ENCODE measurements at regions not wholly inside any gene's neighbourhood (a gene's known extent, or its start where the extent isn't known, plus 50 kb on each side); places are given as distances from the start of the nearest gene placed in this dataset.
"Not testable (repeated sequence)": the region's sequence is repeated elsewhere in the genome, so short reads cannot be mapped to it uniquely, and the experiment has no call there.

- peaks cover 13 to 21% of the 10 kb centered on the region in 2 donors for H3K9me3 Mint-ChIP-seq
- no peaks in the 10 kb centered on the region for H3K27me3 Mint-ChIP-seq (ENCODE audit: low read depth in 2 of 2)
- 75% methylated on average over 1 of the region's 1 CpG for WGBS (ENCODE audit: insufficient coverage)
- H3K9me3 ChIP-seq (ENCODE audit: control insufficient read depth, insufficient read depth, low read length): peaks cover 9% of the 10 kb centered on the region
- H3K4me1 ChIP-seq (ENCODE audit: control insufficient read depth, insufficient read depth, low read length): no peaks in the 10 kb centered on the region
- H3K4me1 Mint-ChIP-seq: no peaks in the 10 kb centered on the region
- no peak overlapping the region for H3K27ac ChIP-seq (ENCODE audit: low read length)
- H3K36me3 ChIP-seq (ENCODE audit: control insufficient read depth, insufficient read depth, low read length): no peaks in the 10 kb centered on the region
- H3K36me3 Mint-ChIP-seq: peaks cover 12% of the 10 kb centered on the region
- TF ChIP-seq CTCF (IDR thresholded peaks at IDR 0.05): no peak
- intact Hi-C loops (cut with micrococcal nuclease): no loop called here
- H3K4me3 ChIP-seq (ENCODE audit: low read length): no peak overlapping the region
- DNase-seq (no peak), ATAC-seq (no peak)
- H3K4me3 Mint-ChIP-seq: no peak overlapping the region
- H3K27ac Mint-ChIP-seq: no peak overlapping the region
- no peaks in the 10 kb centered on the region for H3K27me3 ChIP-seq (ENCODE audit: control insufficient read depth, insufficient read depth, low read length)
Measured at GRCh38 chr4:170214101-170214500, 124.3 kb upstream of the AADAT start.

- Mint-ChIP-seq H3K4me3 (no peak overlapping the region), H3K36me3 (no peaks in the 10 kb centered on the region), H3K27me3 (ENCODE audit: low read depth in 2 of 2) (no peaks in the 10 kb centered on the region), H3K27ac (no peak overlapping the region), H3K4me1 (no peaks in the 10 kb centered on the region), H3K9me3 (peaks cover 7 to 8% of the 10 kb centered on the region in 2 donors)
- no peaks in the 10 kb centered on the region for H3K9me3 ChIP-seq (ENCODE audit: control insufficient read depth, insufficient read depth, low read length)
- no peak overlapping the region for H3K27ac ChIP-seq (ENCODE audit: low read length)
- H3K27me3 ChIP-seq (ENCODE audit: control insufficient read depth, insufficient read depth, low read length): no peaks in the 10 kb centered on the region
- DNase-seq (no peak), ATAC-seq (no peak)
- intact Hi-C loops (cut with micrococcal nuclease): no loop called here
- TF ChIP-seq CTCF (IDR thresholded peaks at IDR 0.05): no peak
- no peak overlapping the region for H3K4me3 ChIP-seq (ENCODE audit: low read length)
- WGBS (ENCODE audit: insufficient coverage): 71% methylated on average over 1 of the region's 3 CpGs
- H3K36me3 ChIP-seq (ENCODE audit: control insufficient read depth, insufficient read depth, low read length): no peaks in the 10 kb centered on the region
- no peaks in the 10 kb centered on the region for H3K4me1 ChIP-seq (ENCODE audit: control insufficient read depth, insufficient read depth, low read length)
Measured at GRCh38 chr4:170202721-170203120, 113.0 kb upstream of the AADAT start.

- H3K9me3 Mint-ChIP-seq: peaks cover 3 to 6% of the 10 kb centered on the region in 2 donors
- no peaks in the 10 kb centered on the region for H3K27me3 ChIP-seq (ENCODE audit: control insufficient read depth, insufficient read depth, low read length)
- ATAC-seq (no peak), DNase-seq (no peak)
- H3K27me3 Mint-ChIP-seq (ENCODE audit: low read depth in 2 of 2): no peaks in the 10 kb centered on the region
- no peak overlapping the region for H3K27ac Mint-ChIP-seq
- H3K4me3 ChIP-seq (ENCODE audit: low read length): no peak overlapping the region
- intact Hi-C loops (cut with micrococcal nuclease): no loop called here
- no peaks in the 10 kb centered on the region for H3K36me3 Mint-ChIP-seq
- H3K27ac ChIP-seq (ENCODE audit: low read length): no peak overlapping the region
- no peaks in the 10 kb centered on the region for H3K9me3 ChIP-seq (ENCODE audit: control insufficient read depth, insufficient read depth, low read length)
- H3K36me3 ChIP-seq (ENCODE audit: control insufficient read depth, insufficient read depth, low read length): no peaks in the 10 kb centered on the region
- no CpG with 5 or more reads among the region's 1 CpG for WGBS (ENCODE audit: insufficient coverage)
- TF ChIP-seq CTCF (IDR thresholded peaks at IDR 0.05): no peak
- H3K4me3 Mint-ChIP-seq: no peak overlapping the region
- H3K4me1 Mint-ChIP-seq: no peaks in the 10 kb centered on the region
- no peaks in the 10 kb centered on the region for H3K4me1 ChIP-seq (ENCODE audit: control insufficient read depth, insufficient read depth, low read length)
Measured at GRCh38 chr4:170198747-170199146, 109.0 kb upstream of the AADAT start.

GRCh38 chr4:170194794-170195193, 105.0 kb upstream of the AADAT start:
- intact Hi-C loops (cut with micrococcal nuclease); H3K4me3 ChIP-seq (ENCODE audit: low read length); H3K4me1 Mint-ChIP-seq; ATAC-seq; DNase-seq; H3K9me3 Mint-ChIP-seq; H3K27me3 Mint-ChIP-seq (ENCODE audit: low read depth in 2 of 2); H3K27ac ChIP-seq (ENCODE audit: low read length); H3K9me3 ChIP-seq (ENCODE audit: control insufficient read depth, insufficient read depth, low read length); H3K36me3 ChIP-seq (ENCODE audit: control insufficient read depth, insufficient read depth, low read length); H3K4me1 ChIP-seq (ENCODE audit: control insufficient read depth, insufficient read depth, low read length); H3K27ac Mint-ChIP-seq; H3K27me3 ChIP-seq (ENCODE audit: control insufficient read depth, insufficient read depth, low read length); H3K4me3 Mint-ChIP-seq; H3K36me3 Mint-ChIP-seq: not testable (repeated sequence)
- WGBS (ENCODE audit: insufficient coverage): 80% methylated on average over 1 of the region's 2 CpGs
